Breast epithelium (tissue), 4 donors: ENCODE measurements at regions not wholly inside any gene's neighbourhood (a gene's known extent, or its start where the extent isn't known, plus 50 kb on each side); places are given as distances from the start of the nearest gene placed in this dataset.
A peak's percentile ranks its signal among the peaks of the same experiment; 100 is the strongest.

Experiments used
- DNase-seq, 2 donors: peaks; one replicate each; pipeline ENCODE4 v3.0.0-alpha.2; 2019; ENCODE audit warnings: low spot score in 2 of 2
- H3K27ac ChIP-seq, 2 donors: fragments of 200-600 bp; sonication (generic) in 1 of 2; one replicate each; pipeline ENCODE4 v1.5.1; 2016 to 2019; ENCODE audit warnings: mild to moderate bottlenecking in 1 of 2
- H3K27me3 ChIP-seq, 2 donors: fragments of 200-600 bp; sonication (generic) in 1 of 2; one replicate each; pipeline versions ENCODE4 v1.5.1 to v1.6.0; 2017 to 2019; ENCODE audit warnings: control low read depth in 1 of 2, mild to moderate bottlenecking in 1 of 2
- H3K36me3 ChIP-seq: fragments of 200-600 bp; one replicate; pipeline ENCODE4 v1.5.1; 2019
- H3K4me1 ChIP-seq, 2 donors: fragments of 200-600 bp; sonication (generic); one replicate each; pipeline ENCODE4 v1.5.1; 2016 to 2019; ENCODE audit warnings: control low read depth in 1 of 2
- H3K4me3 ChIP-seq, 3 donors: fragments of 200-600 bp; sonication (generic); 1 replicate in 2 of 3; 2 replicates in 1 of 3; pipeline ENCODE4 v1.5.1; 2016 to 2019; ENCODE audit warnings: mild to moderate bottlenecking in 3 of 3, moderate library complexity in 2 of 3
- H3K9me3 ChIP-seq, 2 donors: fragments of 200-600 bp; sonication (generic) in 1 of 2; one replicate each; pipeline ENCODE4 v1.5.1; 2016 to 2019; ENCODE audit warnings: control low read depth in 1 of 2
- POLR2A ChIP-seq: fragments of 450-650 bp; IDR thresholded peaks from one replicate; pipeline ENCODE4 v1.6.1; 2016; ENCODE audit warnings: antibody characterized with exemption, mild to moderate bottlenecking, moderate library complexity
- POLR2AphosphoS5 ChIP-seq, 3 donors: sonication (generic); formaldehyde crosslinking; IDR thresholded peaks; one replicate each; pipeline ENCODE4 v1.6.1; 2017; ENCODE audit warnings: antibody characterized with exemption in 3 of 3
- intact Hi-C: fragments of 100-400 bp; cut with DNase I; formaldehyde crosslinking; loops from one replicate; pipeline ENCODE4 v1.15.1; 2023; ENCODE audit warnings: low total_unique reads
- TF ChIP-seq, protein P1 (sequence below), 3 donors: fragments of 450-650 bp; IDR thresholded peaks; one replicate each; pipeline ENCODE4 v1.5.1; 2016 to 2017; ENCODE audit warnings: antibody characterized with exemption in 3 of 3, mild to moderate bottlenecking in 3 of 3, moderate library complexity in 3 of 3

DNA sequence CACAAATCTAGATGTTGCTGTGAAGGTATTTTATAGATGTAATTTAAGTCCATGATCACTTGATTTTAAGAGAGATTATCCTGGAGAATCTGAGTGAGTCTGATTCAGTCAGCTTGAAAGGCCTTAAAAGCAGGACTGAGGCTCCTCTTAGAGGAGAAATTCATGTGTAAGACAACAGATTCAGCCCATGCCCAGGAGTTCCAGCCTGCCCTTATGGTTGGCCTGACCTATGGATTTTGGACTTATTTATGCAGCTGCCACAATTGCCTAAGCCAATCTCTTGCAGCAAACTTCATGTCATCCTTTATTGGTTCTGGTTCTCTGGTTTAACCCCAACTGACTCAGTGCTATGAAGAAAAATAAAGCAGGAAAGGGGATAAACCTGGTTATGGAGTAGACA, 296.5 kb upstream of the RASGRP1 start:
- no peak overlapping the region for H3K4me3 ChIP-seq
- H3K4me1 ChIP-seq: no peaks in the 10 kb centered on the region
- no peaks in the 10 kb centered on the region for H3K27me3 ChIP-seq
- intact Hi-C loops: no loop called here
- no peaks in the 10 kb centered on the region for H3K36me3 ChIP-seq
- no peak for DNase-seq
- no peak overlapping the region for H3K27ac ChIP-seq
- TF ChIP-seq, protein P1, sequence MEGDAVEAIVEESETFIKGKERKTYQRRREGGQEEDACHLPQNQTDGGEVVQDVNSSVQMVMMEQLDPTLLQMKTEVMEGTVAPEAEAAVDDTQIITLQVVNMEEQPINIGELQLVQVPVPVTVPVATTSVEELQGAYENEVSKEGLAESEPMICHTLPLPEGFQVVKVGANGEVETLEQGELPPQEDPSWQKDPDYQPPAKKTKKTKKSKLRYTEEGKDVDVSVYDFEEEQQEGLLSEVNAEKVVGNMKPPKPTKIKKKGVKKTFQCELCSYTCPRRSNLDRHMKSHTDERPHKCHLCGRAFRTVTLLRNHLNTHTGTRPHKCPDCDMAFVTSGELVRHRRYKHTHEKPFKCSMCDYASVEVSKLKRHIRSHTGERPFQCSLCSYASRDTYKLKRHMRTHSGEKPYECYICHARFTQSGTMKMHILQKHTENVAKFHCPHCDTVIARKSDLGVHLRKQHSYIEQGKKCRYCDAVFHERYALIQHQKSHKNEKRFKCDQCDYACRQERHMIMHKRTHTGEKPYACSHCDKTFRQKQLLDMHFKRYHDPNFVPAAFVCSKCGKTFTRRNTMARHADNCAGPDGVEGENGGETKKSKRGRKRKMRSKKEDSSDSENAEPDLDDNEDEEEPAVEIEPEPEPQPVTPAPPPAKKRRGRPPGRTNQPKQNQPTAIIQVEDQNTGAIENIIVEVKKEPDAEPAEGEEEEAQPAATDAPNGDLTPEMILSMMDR (IDR thresholded peaks at IDR 0.05): no peak
- TF ChIP-seq POLR2AphosphoS5 (IDR thresholded peaks at IDR 0.05): no peak
- no peak for TF ChIP-seq POLR2A
- no peaks in the 10 kb centered on the region for H3K9me3 ChIP-seq

DNA sequence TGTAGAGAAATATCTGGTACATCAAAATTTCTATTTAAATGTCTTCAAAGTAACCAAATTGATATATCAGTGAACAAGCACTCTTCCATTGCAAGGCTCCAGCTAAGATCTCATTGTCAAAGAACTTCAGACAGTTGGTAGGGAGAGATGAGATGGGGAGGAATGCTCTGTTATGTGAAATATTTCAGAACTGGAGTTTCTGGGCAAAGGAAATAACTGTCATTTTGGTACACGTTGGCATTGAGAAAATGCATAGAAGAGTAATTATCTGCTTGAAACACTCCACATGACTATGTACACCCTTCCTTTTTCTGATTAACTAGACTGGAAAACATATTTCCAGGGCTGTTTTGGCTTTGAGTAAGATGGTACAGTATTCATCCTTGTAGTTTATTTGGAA, 297.5 kb upstream of the RASGRP1 start:
- no peak for DNase-seq
- no peaks in the 10 kb centered on the region for H3K27me3 ChIP-seq
- TF ChIP-seq, protein P1 (IDR thresholded peaks at IDR 0.05): no peak
- TF ChIP-seq POLR2A: no peak
- TF ChIP-seq POLR2AphosphoS5 (IDR thresholded peaks at IDR 0.05): no peak
- intact Hi-C loops: no loop called here
- H3K36me3 ChIP-seq: no peaks in the 10 kb centered on the region
- H3K4me3 ChIP-seq: no peak overlapping the region
- H3K9me3 ChIP-seq: no peaks in the 10 kb centered on the region
- no peak overlapping the region for H3K27ac ChIP-seq
- H3K4me1 ChIP-seq: no peaks in the 10 kb centered on the region

DNA sequence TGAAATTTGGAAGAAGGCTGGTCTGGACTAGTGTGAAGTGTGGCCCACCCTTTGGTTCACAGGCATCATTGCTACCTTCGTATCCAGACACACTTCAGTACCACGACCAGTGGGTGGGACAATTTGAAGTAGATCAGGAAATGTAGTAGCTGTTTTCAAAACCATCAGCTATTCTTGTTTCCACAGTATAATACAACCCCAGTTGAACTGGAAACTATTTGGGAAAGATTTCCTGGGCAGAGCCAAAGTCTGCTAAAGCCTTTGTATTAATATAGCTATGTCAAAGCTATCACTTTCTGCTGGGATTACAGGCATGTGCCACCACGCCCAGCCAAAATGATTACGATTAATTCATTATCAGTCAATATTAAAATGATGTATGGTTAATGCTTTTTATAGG, 298.8 kb upstream of the RASGRP1 start:
- intact Hi-C loops: no loop called here
- DNase-seq: no peak
- H3K27me3 ChIP-seq: no peaks in the 10 kb centered on the region
- TF ChIP-seq, protein P1 (IDR thresholded peaks at IDR 0.05): no peak
- TF ChIP-seq POLR2A (no peak), POLR2AphosphoS5 (IDR thresholded peaks at IDR 0.05) (no peak)
- no peaks in the 10 kb centered on the region for H3K36me3 ChIP-seq
- H3K4me1 ChIP-seq: no peaks in the 10 kb centered on the region
- H3K27ac ChIP-seq: no peak overlapping the region
- H3K9me3 ChIP-seq: no peaks in the 10 kb centered on the region
- H3K4me3 ChIP-seq: no peak overlapping the region

DNA sequence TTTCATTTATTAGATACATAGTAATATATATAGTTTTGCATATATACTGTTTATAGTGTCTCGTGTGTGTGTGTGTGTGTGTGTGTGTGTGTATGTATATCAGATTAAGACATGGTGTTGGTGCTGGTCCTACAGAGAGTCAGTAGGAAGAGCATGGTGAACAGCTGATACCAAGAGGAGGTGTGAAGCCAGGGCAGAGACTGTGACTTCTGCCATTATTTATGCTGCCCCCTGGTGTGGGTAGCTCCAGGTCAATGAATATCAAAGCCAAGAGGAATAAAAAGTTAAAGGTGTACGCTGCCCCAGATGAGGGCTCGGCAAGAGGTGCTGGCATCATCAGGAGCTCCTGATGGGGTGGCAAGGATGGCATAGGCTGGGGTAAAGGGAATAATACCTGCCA, 299.5 kb upstream of the RASGRP1 start:
- DNase-seq: no peak
- Histone ChIP-seq H3K36me3 (no peaks in the 10 kb centered on the region), H3K4me3 (no peak overlapping the region), H3K27ac (no peak overlapping the region), H3K9me3 (no peaks in the 10 kb centered on the region), H3K27me3 (no peaks in the 10 kb centered on the region), H3K4me1 (no peaks in the 10 kb centered on the region)
- intact Hi-C loops: no loop called here
- TF ChIP-seq POLR2A (no peak), POLR2AphosphoS5 (IDR thresholded peaks at IDR 0.05) (no peak)
- TF ChIP-seq, protein P1 (IDR thresholded peaks at IDR 0.05): no peak

DNA sequence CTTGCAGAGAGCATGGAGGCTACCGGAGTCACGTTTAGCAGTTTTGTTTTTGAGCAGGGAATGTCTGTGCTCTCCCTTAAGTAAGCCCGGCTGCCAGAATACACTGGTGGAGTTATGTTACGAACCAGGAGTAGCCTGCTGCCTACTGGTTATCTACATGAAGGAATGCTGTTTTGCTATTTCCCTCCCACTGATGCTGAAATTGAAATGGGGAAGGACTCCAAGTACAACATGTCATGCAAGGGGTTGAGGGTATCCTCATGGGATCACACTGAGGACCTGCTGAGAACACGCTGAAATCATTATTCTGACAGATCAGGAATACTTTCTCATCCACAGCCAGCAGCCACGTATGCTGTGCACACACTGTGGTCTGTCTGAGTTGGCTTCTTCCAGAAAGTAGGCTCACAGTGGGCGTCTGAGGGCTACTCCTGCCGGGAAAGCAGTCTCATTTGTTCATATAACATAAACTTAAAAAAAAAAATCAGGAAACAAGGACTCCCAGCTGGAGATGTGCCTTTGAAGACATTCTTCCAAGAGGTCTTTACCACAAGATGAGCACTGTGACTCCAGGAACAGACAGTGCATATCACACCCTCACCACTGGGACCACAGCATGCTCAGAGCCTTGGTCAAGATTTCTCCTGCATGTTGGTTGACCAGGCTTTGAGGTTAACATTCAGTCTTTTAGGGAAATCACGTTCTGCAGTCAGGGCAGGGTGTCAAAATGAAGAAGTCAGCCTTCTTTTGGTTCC, 300.4 kb upstream of the RASGRP1 start:
- no peak for DNase-seq
- Histone ChIP-seq H3K27ac (no peak overlapping the region), H3K9me3 (no peaks in the 10 kb centered on the region), H3K4me1 (no peaks in the 10 kb centered on the region), H3K36me3 (no peaks in the 10 kb centered on the region), H3K4me3 (no peak overlapping the region), H3K27me3 (no peaks in the 10 kb centered on the region)
- intact Hi-C loops: no loop called here
- TF ChIP-seq, protein P1 (IDR thresholded peaks at IDR 0.05): no peak
- TF ChIP-seq POLR2AphosphoS5 (IDR thresholded peaks at IDR 0.05) (peak in 1 of 3 donors; percentile 70), POLR2A (no peak)
